AG04449 (cell line): ENCODE measurements at regions not wholly inside any gene's neighbourhood (a gene's known extent, or its start where the extent isn't known, plus 50 kb on each side); places are given as distances from the start of the nearest gene placed in this dataset.

ENCODE experiments used
- CTCF ChIA-PET: fragments of 350-600 bp; formaldehyde crosslinking; extraction: SDS; loops from one replicate; lab custom pipeline; 2021; ENCODE audit warnings: antibody characterized with exemption; lab: Yijun Ruan, JAX
- POLR2A ChIA-PET: fragments of 400-600, 350-600 bp; formaldehyde crosslinking; extraction: SDS; loops from one replicate; lab custom pipeline; 2020; ENCODE audit warnings: antibody characterized with exemption, inconsistent platforms; lab: Yijun Ruan, JAX
- DNase-seq: peaks from one replicate; pipeline ENCODE4 v3.0.0-alpha.2; 2010; ENCODE audit warnings: low read depth, low spot score
- H3K4me3 ChIP-seq: 2 replicates; pipeline ENCODE4 v1.5.1; 2011; ENCODE audit warnings: low read depth, mild to moderate bottlenecking, control low read depth, low read length
- TF ChIP-seq, protein P1 (sequence below): IDR thresholded peaks from one replicate; pipeline ENCODE4 v1.5.1; 2011; ENCODE audit warnings: mild to moderate bottlenecking, moderate library complexity, low read length, control low read depth, inconsistent platforms; ENCODE audit not compliant: insufficient read depth; ENCODE audit errors: missing control alignments

GRCh38 chr18:75346671-75347070, 80.8 kb downstream of the SMIM21 start:
- POLR2A ChIA-PET: no interaction called here

DNA sequence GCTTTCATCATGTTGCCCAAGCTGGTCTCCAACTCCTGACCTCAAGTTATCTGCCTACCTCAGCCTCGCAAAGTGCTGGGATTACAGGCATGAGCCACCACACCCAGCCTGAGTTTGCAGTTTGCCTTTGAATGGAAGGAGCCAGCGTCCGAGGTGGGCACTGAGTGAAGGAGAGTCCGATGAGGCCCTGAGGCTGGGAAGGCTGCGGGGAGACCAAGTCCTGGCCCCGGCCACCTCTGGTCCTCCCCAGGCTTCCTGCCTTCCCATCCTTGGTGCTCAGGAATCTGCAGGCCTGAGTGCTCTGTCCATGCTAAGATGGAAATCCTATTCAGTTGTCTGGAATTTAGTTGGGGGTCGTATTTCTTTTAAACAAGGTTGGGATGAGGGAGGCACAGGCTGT, 82.9 kb downstream of the SMIM21 start:
- TF ChIP-seq, protein P1, sequence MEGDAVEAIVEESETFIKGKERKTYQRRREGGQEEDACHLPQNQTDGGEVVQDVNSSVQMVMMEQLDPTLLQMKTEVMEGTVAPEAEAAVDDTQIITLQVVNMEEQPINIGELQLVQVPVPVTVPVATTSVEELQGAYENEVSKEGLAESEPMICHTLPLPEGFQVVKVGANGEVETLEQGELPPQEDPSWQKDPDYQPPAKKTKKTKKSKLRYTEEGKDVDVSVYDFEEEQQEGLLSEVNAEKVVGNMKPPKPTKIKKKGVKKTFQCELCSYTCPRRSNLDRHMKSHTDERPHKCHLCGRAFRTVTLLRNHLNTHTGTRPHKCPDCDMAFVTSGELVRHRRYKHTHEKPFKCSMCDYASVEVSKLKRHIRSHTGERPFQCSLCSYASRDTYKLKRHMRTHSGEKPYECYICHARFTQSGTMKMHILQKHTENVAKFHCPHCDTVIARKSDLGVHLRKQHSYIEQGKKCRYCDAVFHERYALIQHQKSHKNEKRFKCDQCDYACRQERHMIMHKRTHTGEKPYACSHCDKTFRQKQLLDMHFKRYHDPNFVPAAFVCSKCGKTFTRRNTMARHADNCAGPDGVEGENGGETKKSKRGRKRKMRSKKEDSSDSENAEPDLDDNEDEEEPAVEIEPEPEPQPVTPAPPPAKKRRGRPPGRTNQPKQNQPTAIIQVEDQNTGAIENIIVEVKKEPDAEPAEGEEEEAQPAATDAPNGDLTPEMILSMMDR: no peak
- DNase-seq: no peak
- ChIA-PET CTCF (no interaction called here), POLR2A (no interaction called here)
- no peak overlapping the region for H3K4me3 ChIP-seq

More at GRCh38 chr18:75346671-75347070, 80.8 kb downstream of the SMIM21 start:
- no peak overlapping the region for H3K4me3 ChIP-seq
- TF ChIP-seq, protein P1: no peak
- DNase-seq: no peak
- CTCF ChIA-PET: no interaction called here

- DNase-seq: no peak
- ChIA-PET POLR2A (no interaction called here), CTCF (no interaction called here)
- H3K4me3 ChIP-seq: no peak overlapping the region
- TF ChIP-seq, protein P1: no peak
Observed at GRCh38 chr18:75344161-75344560, 83.3 kb downstream of the SMIM21 start.

DNA sequence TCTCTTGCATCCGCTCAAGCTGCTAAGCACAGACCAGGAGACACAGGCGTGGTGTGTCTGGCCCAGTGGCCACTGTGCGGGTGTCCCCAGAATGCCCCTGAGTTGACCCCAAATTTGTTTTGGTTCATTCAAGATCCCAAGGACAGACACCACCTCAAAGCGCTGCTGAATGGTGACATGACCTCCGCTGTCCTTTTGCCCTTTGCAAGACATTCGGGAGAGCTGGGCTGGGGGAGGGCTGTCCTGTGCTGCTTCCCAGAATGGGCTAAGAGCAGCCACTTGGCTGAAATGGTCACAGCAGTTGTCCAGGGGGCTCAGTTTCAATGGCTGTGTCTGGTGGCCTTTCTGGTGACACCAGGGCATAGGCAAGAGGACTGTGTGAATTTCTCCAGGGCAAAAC, 84.1 kb downstream of the SMIM21 start:
- ChIA-PET CTCF (interaction anchor here (1.0 kb wide), 1 partner anchor 385 kb away, joined by 3 read pairs; no protein-coding TSS in a partner anchor), POLR2A (no interaction called here)
- TF ChIP-seq, protein P1: no peak
- H3K4me3 ChIP-seq: no peak overlapping the region
- DNase-seq: no peak

DNA sequence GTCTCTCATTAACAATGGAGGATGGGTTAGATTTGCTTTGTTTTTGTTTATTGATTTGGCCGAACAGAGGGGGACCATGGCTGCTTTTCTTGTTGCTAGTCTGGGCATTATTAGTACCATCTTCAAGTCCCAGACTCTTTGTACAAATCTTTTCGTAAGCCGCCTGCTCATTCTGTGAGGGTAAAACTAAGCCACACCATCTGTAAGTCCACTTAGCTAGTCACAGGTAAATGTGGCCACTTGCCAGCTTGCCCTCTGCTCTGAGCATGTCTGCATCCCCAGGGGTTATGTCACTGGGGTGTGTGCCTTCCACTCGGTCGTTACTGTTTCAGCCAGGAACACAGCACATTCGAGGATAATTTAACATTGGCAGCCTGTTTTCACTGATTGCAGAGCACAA, 85.6 kb downstream of the SMIM21 start:
- no peak overlapping the region for H3K4me3 ChIP-seq
- ChIA-PET POLR2A (no interaction called here), CTCF (interaction anchor here (1.3 kb wide), 1 partner anchor 24 kb away, joined by 3 read pairs; no protein-coding TSS in a partner anchor)
- TF ChIP-seq, protein P1: no peak
- no peak for DNase-seq

- no peak for DNase-seq
- ChIA-PET CTCF (interaction anchor here (1.3 kb wide), 1 partner anchor 24 kb away, joined by 3 read pairs; no protein-coding TSS in a partner anchor), POLR2A (no interaction called here)
Observed at GRCh38 chr18:75341267-75341666, 86.2 kb downstream of the SMIM21 start.

More at GRCh38 chr18:75341267-75341666, 86.2 kb downstream of the SMIM21 start:
- H3K4me3 ChIP-seq: no peak overlapping the region
- TF ChIP-seq, protein P1: no peak
